Fibroblast of mammary gland (primary cell): ENCODE measurements at regions not wholly inside any gene's neighbourhood (a gene's known extent, or its start where the extent isn't known, plus 50 kb on each side); places are given as distances from the start of the nearest gene placed in this dataset.

Source experiments
- DNase-seq: peaks from one replicate; pipeline ENCODE4 v3.0.0-alpha.2; 2010; ENCODE audit warnings: low read depth
- H3K4me3 ChIP-seq: 2 replicates; pipeline ENCODE4 v1.5.1; 2011; ENCODE audit warnings: low read depth, mild to moderate bottlenecking, low read length, moderate library complexity; ENCODE audit not compliant: control insufficient read depth
- TF ChIP-seq, protein P1 (sequence below): conservative IDR thresholded peaks from 2 replicates; pipeline ENCODE4 v1.5.1; 2011; ENCODE audit warnings: low read depth, low read length, inconsistent platforms; ENCODE audit not compliant: control insufficient read depth, insufficient read depth

DNA sequence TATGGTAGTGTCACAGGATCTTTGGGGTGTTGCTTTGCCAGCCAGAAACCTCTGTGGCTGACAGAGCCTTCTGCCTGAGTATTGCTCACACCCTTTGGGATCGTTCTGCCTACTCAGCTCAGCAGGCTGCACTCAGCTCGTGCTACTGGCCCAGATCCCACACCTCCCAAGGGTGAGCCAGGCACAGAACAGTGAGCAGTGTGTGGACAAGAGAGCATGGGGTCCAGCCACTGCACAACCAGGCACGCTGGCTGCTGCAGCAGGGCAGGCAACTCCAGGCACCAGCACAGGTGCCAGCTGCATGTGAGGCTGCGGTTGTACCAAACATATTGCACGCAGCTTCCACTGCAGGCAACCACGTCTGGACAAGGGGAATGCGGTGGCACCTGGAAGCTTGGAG is 84.9 kb downstream of the CYB561 start:
- DNase-seq, result peak; percentile 51
- no peak overlapping the region for H3K4me3 ChIP-seq
- TF ChIP-seq, protein P1, sequence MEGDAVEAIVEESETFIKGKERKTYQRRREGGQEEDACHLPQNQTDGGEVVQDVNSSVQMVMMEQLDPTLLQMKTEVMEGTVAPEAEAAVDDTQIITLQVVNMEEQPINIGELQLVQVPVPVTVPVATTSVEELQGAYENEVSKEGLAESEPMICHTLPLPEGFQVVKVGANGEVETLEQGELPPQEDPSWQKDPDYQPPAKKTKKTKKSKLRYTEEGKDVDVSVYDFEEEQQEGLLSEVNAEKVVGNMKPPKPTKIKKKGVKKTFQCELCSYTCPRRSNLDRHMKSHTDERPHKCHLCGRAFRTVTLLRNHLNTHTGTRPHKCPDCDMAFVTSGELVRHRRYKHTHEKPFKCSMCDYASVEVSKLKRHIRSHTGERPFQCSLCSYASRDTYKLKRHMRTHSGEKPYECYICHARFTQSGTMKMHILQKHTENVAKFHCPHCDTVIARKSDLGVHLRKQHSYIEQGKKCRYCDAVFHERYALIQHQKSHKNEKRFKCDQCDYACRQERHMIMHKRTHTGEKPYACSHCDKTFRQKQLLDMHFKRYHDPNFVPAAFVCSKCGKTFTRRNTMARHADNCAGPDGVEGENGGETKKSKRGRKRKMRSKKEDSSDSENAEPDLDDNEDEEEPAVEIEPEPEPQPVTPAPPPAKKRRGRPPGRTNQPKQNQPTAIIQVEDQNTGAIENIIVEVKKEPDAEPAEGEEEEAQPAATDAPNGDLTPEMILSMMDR, result no peak

DNA sequence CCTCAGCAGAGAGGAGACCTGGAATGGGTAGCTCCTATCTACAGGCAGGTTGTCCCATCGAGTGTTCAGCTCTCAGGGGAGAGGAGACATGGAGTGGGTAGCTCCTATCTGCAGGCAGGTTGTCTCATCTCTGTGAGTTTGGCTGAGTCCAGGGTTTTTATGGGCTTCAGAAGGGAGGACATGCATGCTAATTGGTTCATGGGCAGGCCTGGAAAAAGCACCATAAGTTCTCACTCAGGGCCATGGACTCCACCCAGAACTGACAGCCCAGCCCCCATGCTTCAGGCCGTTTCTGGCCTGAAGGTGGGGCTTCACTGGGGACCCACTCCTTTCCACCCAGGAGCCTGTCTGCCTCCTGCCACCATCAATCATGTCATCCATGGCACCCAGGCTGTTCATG is 84.0 kb downstream of the CYB561 start:
- H3K4me3 ChIP-seq, result no peak overlapping the region
- TF ChIP-seq, protein P1, result no peak
- no peak for DNase-seq

DNA sequence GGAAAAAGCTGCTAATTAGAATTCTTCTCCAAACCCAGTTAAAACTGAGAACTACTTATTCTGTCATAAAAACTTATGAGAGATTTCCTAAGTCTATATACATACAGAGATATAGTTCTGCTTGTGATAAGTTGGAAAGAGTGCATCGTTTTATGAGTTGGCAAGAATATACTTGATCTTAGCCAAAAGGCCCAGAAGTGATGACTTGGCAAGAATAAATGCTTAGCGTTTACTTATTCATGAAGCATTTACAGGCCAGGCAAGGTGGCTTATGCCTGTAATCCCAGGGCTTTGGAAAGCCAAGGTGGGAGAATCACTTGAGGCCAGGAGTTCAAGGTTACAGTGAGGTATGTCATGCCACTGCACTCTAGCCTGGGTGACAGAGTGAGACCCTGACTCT is 81.7 kb downstream of the CYB561 start:
- TF ChIP-seq, protein P1, result no peak
- no peak overlapping the region for H3K4me3 ChIP-seq
- peak; percentile 76 for DNase-seq

DNA sequence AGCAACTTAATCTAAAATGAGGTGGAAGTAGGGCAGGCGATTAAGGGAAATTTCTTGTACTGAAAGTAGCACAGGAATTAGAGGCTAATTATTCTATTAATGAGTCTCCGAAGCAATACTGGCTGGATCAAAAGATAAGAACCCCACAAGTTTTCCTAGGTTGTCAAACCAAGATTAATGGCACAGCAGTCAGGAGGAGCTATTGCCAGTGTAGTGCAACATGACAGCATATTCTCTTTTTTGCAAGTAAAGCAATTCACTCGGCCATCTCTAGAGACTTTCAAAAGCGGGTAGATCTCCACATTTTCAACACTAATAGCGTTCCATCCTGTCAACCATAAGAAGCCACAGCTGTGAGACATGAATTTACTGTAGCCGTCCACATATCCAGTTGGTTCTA is 81.2 kb downstream of the CYB561 start:
- TF ChIP-seq, protein P1, result no peak
- no peak for DNase-seq
- H3K4me3 ChIP-seq, result no peak overlapping the region

DNA sequence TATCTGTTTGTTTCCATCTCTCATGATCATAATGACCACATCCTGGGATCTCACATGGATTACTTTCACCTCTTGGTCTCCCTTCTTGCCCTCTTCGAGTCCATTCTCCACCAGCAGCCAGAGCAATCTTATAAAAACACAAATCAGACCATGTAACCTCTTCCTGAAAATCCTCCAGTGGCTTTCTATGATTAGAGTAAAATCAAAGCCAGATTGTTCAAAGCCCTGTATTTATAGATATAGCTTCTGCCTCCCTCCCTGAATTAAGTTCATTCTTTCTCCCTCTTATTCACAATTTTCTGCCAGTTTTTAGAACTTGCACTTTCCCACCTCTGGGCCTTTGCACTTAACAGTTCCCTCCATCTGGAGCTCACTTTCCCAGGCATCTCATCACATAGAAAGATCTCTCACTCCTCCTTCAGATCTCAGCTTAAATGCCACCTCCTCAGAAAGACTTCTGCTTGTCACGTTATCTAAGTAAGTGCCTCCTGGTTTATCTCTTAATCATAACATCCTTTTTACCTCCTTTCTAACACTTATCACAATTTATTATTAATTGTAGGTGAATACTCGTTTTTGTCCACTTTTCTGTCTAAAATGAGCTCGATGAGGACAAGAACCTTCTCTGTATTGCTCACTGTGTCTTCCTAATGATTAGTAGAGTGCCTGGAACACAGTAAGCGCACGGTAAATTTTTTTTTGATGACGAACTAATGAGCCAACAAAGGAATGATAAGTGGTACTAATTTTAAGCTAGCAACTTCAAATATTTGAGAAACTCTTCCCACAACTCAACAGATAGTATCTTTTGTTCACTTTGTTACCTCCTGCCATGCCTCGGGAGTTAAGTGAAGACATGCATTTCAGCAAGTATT is 80.5 kb downstream of the CYB561 start:
- TF ChIP-seq, protein P1, result no peak
- peak; percentile 38 for DNase-seq
- no peak overlapping the region for H3K4me3 ChIP-seq

DNA sequence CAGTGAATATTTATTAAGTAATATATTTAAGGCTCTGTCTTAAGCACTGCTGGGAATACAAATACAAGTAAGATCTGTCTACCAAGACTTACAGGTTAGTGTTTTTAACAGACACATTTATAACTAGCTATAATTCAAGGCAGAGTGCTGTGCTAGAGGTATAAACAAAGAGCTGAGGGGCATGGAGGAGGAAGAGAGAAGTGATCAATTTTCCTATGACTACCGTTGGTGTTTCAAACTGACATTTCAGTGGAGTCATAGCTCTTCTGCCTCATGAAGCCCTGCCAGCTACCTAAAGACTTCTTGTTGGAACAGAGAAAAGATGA is 79.9 kb downstream of the CYB561 start:
- no peak for DNase-seq
- TF ChIP-seq, protein P1, result no peak
- H3K4me3 ChIP-seq, result no peak overlapping the region
